HEK293T (cell line): ENCODE measurements at regions not wholly inside any gene's neighbourhood (a gene's known extent, or its start where the extent isn't known, plus 50 kb on each side); places are given as distances from the start of the nearest gene placed in this dataset.

Experiments
- CTCF ChIA-PET: fragments of 350-600 bp; formaldehyde crosslinking; extraction: SDS; loops from one replicate; lab custom pipeline; 2021; ENCODE audit warnings: antibody characterized with exemption, inconsistent platforms; lab: Yijun Ruan, JAX
- POLR2A ChIA-PET: fragments of 350-600 bp; formaldehyde crosslinking; extraction: SDS; loops from one replicate; lab custom pipeline; 2020; ENCODE audit warnings: antibody characterized with exemption, inconsistent platforms; lab: Yijun Ruan, JAX
- DNase-seq: peaks from one replicate; pipeline ENCODE4 v3.0.0; 2012; ENCODE audit warnings: mixed read lengths; ENCODE audit errors: extremely low spot score
- ARNT ChIP-seq: fragments of 450-650 bp; IDR thresholded peaks from 2 replicates; pipeline ENCODE4 v1.6.1; 2017; ENCODE audit warnings: mild to moderate bottlenecking
- BHLHE40 ChIP-seq: fragments of 450-650 bp; IDR thresholded peaks from 2 replicates; pipeline ENCODE4 v1.6.1; 2016; ENCODE audit warnings: mild to moderate bottlenecking, moderate library complexity, borderline replicate concordance
- CTBP1 ChIP-seq: fragments of 450-650 bp; IDR thresholded peaks from 2 replicates; pipeline ENCODE4 v1.6.1; 2016; ENCODE audit warnings: borderline replicate concordance
- ELF4 ChIP-seq: fragments of 450-650 bp; IDR thresholded peaks from 2 replicates; pipeline ENCODE4 v1.6.1; 2017; ENCODE audit warnings: antibody characterized with exemption
- FOXA1 ChIP-seq: fragments of 450-650 bp; IDR thresholded peaks from 2 replicates; pipeline ENCODE4 v1.6.1; 2016; ENCODE audit warnings: mild to moderate bottlenecking
- FOXK2 ChIP-seq: fragments of 450-650 bp; IDR thresholded peaks from 2 replicates; pipeline ENCODE4 v1.6.1; 2016; ENCODE audit warnings: mild to moderate bottlenecking
- FOXM1 ChIP-seq: fragments of 450-650 bp; IDR thresholded peaks from 2 replicates; pipeline ENCODE4 v1.6.1; 2017; ENCODE audit warnings: mild to moderate bottlenecking, borderline replicate concordance
- HDGF ChIP-seq: fragments of 450-650 bp; IDR thresholded peaks from 2 replicates; pipeline ENCODE4 v1.6.1; 2017; ENCODE audit warnings: antibody characterized with exemption, borderline replicate concordance
- L3MBTL2 ChIP-seq: fragments of 450-650 bp; conservative IDR thresholded peaks from 2 replicates; pipeline ENCODE4 v1.6.1; 2016; ENCODE audit warnings: mild to moderate bottlenecking
- LEF1 ChIP-seq: fragments of 450-650 bp; IDR thresholded peaks from 2 replicates; pipeline ENCODE4 v1.6.1; 2017; ENCODE audit warnings: mild to moderate bottlenecking, borderline replicate concordance
- NFRKB ChIP-seq: fragments of 450-650 bp; IDR thresholded peaks from 2 replicates; pipeline ENCODE4 v1.6.1; 2016; ENCODE audit warnings: mild to moderate bottlenecking, moderate library complexity
- SP1 ChIP-seq: fragments of 450-650 bp; IDR thresholded peaks from 2 replicates; pipeline ENCODE4 v1.6.1; 2017
- SUZ12 ChIP-seq: fragments of 450-650 bp; IDR thresholded peaks from 2 replicates; pipeline ENCODE4 v1.6.1; 2016; ENCODE audit warnings: mild to moderate bottlenecking
- TARDBP ChIP-seq: fragments of 450-650 bp; IDR thresholded peaks from 2 replicates; pipeline ENCODE4 v1.6.1; 2016
- ZNF384 ChIP-seq: fragments of 450-650 bp; IDR thresholded peaks from 2 replicates; pipeline ENCODE4 v1.6.1; 2016
- TF ChIP-seq, protein P1 (sequence below): fragments of 450-650 bp; IDR thresholded peaks from 2 replicates; pipeline ENCODE4 v1.6.1; 2016

DNA sequence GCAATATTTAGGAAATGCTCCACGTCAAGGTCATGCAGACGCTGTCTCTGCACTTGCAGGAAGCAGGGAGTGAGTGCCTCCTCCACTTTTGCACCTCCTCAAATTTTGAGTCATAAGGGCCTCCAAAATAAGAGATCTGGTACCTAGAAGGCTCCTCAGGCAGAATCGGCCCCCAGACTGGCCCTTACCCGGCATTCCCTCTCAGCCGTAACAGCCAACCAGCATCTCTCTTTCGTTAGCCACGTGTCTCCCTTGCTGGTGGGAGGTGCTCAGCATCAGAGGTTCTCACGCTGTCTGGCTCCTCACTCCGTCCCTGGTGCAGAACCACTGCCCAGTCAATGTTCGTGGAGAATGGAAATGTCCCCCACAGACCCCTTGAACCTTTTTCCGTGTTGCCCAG is 75.3 kb downstream of the ANKRD60 start:
- CTCF ChIA-PET: interaction anchor here (0.6 kb wide), 1 partner anchor 1017 kb away, joined by 8 read pairs; no protein-coding TSS in a partner anchor
- DNase-seq: no peak
- TF ChIP-seq ARNT: no peak
- POLR2A ChIA-PET: no interaction called here

DNA sequence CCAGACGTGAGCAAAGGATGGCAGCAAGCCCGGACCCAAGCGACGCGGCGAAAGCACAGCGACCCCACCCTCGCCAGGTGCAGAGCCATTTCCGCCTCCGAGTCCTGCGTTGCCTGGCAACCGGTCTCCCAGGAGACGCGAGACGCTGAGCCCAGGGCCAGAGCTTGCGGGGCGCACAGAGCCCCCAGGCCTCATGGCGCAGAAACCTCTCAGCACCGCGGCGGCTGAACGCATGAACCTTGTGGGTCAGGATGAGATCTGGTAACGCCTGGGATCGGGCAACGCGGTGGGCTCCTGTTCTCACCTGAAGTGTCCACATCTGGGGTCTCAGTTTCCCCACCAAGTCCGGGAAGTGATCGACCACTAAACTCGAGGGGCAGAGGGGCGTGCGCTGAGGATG is 77.7 kb downstream of the ANKRD60 start:
- no peak for DNase-seq
- ChIA-PET CTCF (no interaction called here), POLR2A (no interaction called here)
- TF ChIP-seq FOXM1: no peak

DNA sequence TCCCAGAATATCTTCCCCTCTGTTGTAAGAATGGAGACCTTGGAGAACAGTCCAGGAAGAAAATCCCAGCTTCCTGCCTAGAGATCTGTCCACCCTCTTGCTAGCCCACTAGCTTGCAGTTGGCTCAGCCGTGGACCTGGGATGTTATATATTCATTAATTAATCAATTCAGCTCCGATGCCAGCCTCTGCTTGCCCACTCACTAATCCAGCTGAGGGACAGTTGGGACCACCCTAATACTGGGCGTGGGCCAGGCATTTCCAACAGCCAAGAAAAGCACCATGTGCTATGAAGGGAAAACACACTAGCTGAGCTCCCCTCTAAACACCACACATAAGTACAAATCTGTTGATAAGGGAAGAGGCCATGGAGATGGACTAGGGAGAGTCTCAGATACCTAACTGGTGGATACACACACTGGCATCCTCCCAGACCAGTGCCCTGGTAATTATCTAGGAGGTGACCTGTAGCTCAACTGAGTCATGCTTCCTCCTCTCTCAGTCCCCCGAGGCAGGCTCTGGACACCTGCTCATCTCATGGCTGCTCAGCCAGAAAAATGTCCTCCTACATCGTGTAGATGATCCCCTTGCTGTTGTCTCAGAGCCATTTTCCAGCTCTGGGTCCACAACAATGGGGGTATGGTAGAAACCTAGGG is 78.9 kb downstream of the ANKRD60 start:
- ChIA-PET CTCF (no interaction called here), POLR2A (interaction anchor here (0.9 kb wide), 1 partner anchor 8 kb away, joined by 3 read pairs; no protein-coding TSS in a partner anchor)
- TF ChIP-seq ELF4 (no peak), BHLHE40 (no peak), LEF1 (no peak), TARDBP (no peak), FOXK2 (no peak), FOXM1 (no peak), SP1 (no peak), ZNF384 (no peak), CTBP1 (no peak), L3MBTL2 (no peak), ARNT (no peak), NFRKB (no peak), HDGF (no peak), SUZ12 (no peak), FOXA1 (no peak)
- TF ChIP-seq, protein P1, sequence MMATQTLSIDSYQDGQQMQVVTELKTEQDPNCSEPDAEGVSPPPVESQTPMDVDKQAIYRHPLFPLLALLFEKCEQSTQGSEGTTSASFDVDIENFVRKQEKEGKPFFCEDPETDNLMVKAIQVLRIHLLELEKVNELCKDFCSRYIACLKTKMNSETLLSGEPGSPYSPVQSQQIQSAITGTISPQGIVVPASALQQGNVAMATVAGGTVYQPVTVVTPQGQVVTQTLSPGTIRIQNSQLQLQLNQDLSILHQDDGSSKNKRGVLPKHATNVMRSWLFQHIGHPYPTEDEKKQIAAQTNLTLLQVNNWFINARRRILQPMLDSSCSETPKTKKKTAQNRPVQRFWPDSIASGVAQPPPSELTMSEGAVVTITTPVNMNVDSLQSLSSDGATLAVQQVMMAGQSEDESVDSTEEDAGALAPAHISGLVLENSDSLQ: no peak
- DNase-seq: no peak

DNA sequence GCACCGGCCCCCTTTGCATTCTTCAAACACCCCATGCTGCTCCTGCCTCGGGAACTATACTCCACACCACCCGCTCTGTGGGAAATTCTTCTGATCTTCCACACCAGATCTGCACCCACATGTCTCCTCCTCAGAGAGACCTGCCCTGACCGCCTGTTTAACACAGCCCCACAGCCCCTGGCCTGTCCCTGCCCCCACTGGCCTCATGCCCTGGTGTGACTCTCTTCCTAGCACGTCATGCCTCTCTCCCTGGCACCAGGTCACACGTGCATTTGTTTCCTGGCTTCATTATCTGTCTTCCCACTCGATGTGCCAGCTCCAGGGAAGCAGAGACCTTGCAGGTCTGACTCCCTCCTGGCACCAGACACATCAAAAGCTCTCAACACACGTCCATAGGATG is 79.6 kb downstream of the ANKRD60 start:
- POLR2A ChIA-PET: interaction anchor here (0.9 kb wide), 1 partner anchor 9 kb away, joined by 3 read pairs; no protein-coding TSS in a partner anchor
- CTCF ChIA-PET: no interaction called here
- DNase-seq: no peak
- TF ChIP-seq ARNT: no peak
- no peak for TF ChIP-seq FOXM1
- no peak for TF ChIP-seq HDGF
- TF ChIP-seq SP1: no peak
- no peak for TF ChIP-seq FOXA1
- TF ChIP-seq CTBP1: no peak
- no peak for TF ChIP-seq ELF4
- no peak for TF ChIP-seq NFRKB
- TF ChIP-seq ZNF384: no peak
- no peak for TF ChIP-seq LEF1
- TF ChIP-seq, protein P1: no peak
- no peak for TF ChIP-seq BHLHE40
- no peak for TF ChIP-seq SUZ12
- TF ChIP-seq L3MBTL2: no peak
- no peak for TF ChIP-seq TARDBP

DNA sequence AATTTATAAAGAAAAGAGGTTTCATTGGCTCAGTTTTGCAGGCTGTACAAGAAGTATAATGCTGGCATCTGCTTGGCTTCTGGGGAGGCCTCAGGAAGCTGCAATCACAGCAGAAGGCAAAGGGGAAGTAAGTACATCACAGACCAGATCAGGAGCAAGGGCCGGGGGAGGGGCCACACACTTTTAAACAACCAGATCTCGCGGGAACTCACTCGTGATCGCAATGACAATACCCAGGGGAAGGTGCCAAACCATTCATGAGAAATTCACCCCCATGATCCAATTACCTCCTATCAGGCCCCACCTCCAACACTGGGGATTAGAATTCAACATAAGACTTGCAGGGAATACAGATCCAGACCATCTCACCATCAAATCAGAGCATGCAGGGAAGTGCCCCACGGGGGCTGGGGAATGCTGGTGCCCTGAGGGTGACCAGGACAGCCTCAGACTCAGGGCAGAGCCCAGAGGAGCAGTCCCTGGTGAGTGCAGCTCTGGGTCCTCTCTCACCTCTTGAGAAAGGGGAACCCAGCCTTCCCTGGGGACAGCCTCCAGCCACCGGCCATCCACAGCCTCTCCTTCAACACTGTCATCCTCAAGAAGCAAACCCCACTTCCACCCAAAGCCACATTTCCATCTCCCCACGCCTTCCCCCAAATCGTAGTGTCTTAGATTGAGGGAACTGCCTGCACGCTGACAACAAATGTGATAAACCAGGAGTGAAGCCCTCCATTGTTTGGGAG is 80.7 kb downstream of the ANKRD60 start:
- POLR2A ChIA-PET: no interaction called here
- no peak for TF ChIP-seq ELF4
- TF ChIP-seq SUZ12: no peak
- TF ChIP-seq FOXK2: no peak
- no peak for TF ChIP-seq FOXA1
- no peak for TF ChIP-seq TARDBP
- TF ChIP-seq SP1: no peak
- TF ChIP-seq ZNF384: no peak
- TF ChIP-seq ARNT: no peak
- TF ChIP-seq, protein P1: no peak
- TF ChIP-seq L3MBTL2: no peak
- no peak for TF ChIP-seq FOXM1
- no peak for TF ChIP-seq LEF1
- no peak for TF ChIP-seq HDGF
- no peak for TF ChIP-seq NFRKB
- TF ChIP-seq BHLHE40: no peak
- no peak for DNase-seq
- CTCF ChIA-PET: interaction anchor here (0.7 kb wide), 1 partner anchor 9 kb away, joined by 5 read pairs; no protein-coding TSS in a partner anchor

DNA sequence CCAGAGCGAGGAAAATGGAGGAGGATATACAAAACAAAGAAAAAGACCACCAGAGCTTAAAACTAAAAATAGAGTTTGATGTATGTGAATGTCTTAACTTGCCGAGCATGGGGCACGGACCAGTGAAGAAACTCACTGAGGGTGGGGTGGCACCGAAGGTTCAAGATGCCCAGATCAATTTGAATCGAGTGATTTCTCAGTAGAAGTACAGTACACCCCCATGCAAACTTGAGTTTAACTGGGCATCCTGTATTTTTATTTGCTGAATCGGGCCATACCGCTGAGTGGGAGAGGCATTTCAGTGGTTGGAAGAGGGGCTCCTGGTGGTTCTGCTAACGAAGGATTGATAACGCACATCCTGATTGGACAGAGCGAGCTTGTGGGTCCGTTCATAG is 81.7 kb downstream of the ANKRD60 start:
- CTCF ChIA-PET: no interaction called here
- POLR2A ChIA-PET: interaction anchor here (0.6 kb wide), 1 partner anchor 178 kb away, joined by 3 read pairs; no protein-coding TSS in a partner anchor
- TF ChIP-seq SUZ12 (no peak), FOXK2 (no peak), ELF4 (no peak), BHLHE40 (no peak), TARDBP (no peak), ARNT (no peak), LEF1 (no peak), HDGF (no peak), FOXM1 (no peak), SP1 (no peak), L3MBTL2 (no peak), CTBP1 (no peak), ZNF384 (no peak), NFRKB (no peak), FOXA1 (no peak)
- TF ChIP-seq, protein P1: no peak
- DNase-seq: no peak
